DOHH2 (cell line): ENCODE measurements at regions not wholly inside any gene's neighbourhood (a gene's known extent, or its start where the extent isn't known, plus 50 kb on each side); places are given as distances from the start of the nearest gene placed in this dataset.

ENCODE experiments used
- H3F3A ChIP-seq: fragments of 200-600 bp; sonication (generic), shearing (Covaris generic); 2 replicates; pipeline ENCODE4 v1.6.0; 2016; ENCODE audit warnings: antibody characterized with exemption, mild to moderate bottlenecking; ENCODE audit not compliant: control insufficient read depth, insufficient read depth
- H3K27ac ChIP-seq: fragments of 200-600 bp; sonication (generic); 2 replicates; pipeline ENCODE4 v1.5.1; 2014; ENCODE audit warnings: low read depth, mild to moderate bottlenecking, low read length, moderate library complexity
- H3K27me3 ChIP-seq: fragments of 200-600 bp; sonication (generic); 2 replicates; pipeline ENCODE4 v1.6.1; 2014; ENCODE audit warnings: mild to moderate bottlenecking, low read length, mixed read lengths; ENCODE audit not compliant: control insufficient read depth
- H3K36me3 ChIP-seq: fragments of 200-600 bp; sonication (generic); 2 replicates; pipeline ENCODE4 v1.6.1; 2014; ENCODE audit warnings: mild to moderate bottlenecking, low read length, moderate library complexity, mixed read lengths; ENCODE audit not compliant: control insufficient read depth
- H3K4me1 ChIP-seq: fragments of 200-600 bp; sonication (generic); 2 replicates; pipeline ENCODE4 v1.6.1; 2014; ENCODE audit warnings: mild to moderate bottlenecking, low read length, mixed read lengths; ENCODE audit not compliant: control insufficient read depth
- H3K4me2 ChIP-seq: fragments of 200-600 bp; sonication (generic); 2 replicates; pipeline ENCODE4 v1.6.0; 2014; ENCODE audit warnings: mild to moderate bottlenecking, low read length, moderate library complexity
- H3K4me3 ChIP-seq: fragments of 200-600 bp; sonication (generic); 2 replicates; pipeline ENCODE4 v1.5.1; 2014; ENCODE audit warnings: mild to moderate bottlenecking, low read length, mixed read lengths
- H3K79me2 ChIP-seq: fragments of 200-600 bp; sonication (generic); 2 replicates; pipeline ENCODE4 v1.6.1; 2014; ENCODE audit warnings: mild to moderate bottlenecking, low read length, mixed read lengths; ENCODE audit not compliant: control insufficient read depth
- H3K9me2 ChIP-seq: fragments of 200-600 bp; sonication (generic); replicated peaks from 2 replicates; pipeline ENCODE4 v1.6.1; 2014; ENCODE audit warnings: mild to moderate bottlenecking, low read length, mixed read lengths; ENCODE audit not compliant: control insufficient read depth
- H3K9me3 ChIP-seq: fragments of 200-600 bp; sonication (generic); 2 replicates; pipeline ENCODE4 v1.6.1; 2014; ENCODE audit warnings: antibody characterized with exemption, low read length, mixed read lengths; ENCODE audit not compliant: control insufficient read depth, insufficient read depth
- H4K20me1 ChIP-seq: fragments of 200-600 bp; sonication (generic); 2 replicates; pipeline ENCODE4 v1.6.0; 2014; ENCODE audit warnings: low read depth, mild to moderate bottlenecking, antibody characterized with exemption, low read length, moderate library complexity; ENCODE audit not compliant: control insufficient read depth, insufficient read depth
- CTCF ChIP-seq: fragments of 200-600 bp; sonication (generic); IDR thresholded peaks from one replicate; pipeline ENCODE4 v1.5.1; 2014; ENCODE audit warnings: antibody characterized with exemption, mild to moderate bottlenecking, low read depth, low read length; ENCODE audit not compliant: poor library complexity, severe bottlenecking
- EZH2phosphoT487 ChIP-seq: fragments of 200-600 bp; sonication (generic); IDR thresholded peaks from 2 replicates; pipeline ENCODE4 v1.6.1; 2017; ENCODE audit warnings: borderline replicate concordance, mild to moderate bottlenecking, antibody characterized with exemption, low read length, moderate library complexity, mixed read lengths

GRCh38 chr1:238466459-238466858, 575.7 kb upstream of the ZP4 start:
- Histone ChIP-seq H3K27me3 (no peaks in the 10 kb centered on the region), H3F3A (no peaks in the 10 kb centered on the region), H3K4me1 (no peaks in the 10 kb centered on the region), H4K20me1 (no peaks in the 10 kb centered on the region), H3K79me2 (no peaks in the 10 kb centered on the region), H3K4me2 (no peak overlapping the region), H3K9me2 (no peaks in the 10 kb centered on the region), H3K27ac (no peak overlapping the region), H3K9me3 (no peaks in the 10 kb centered on the region), H3K4me3 (no peak overlapping the region), H3K36me3 (no peaks in the 10 kb centered on the region)
- TF ChIP-seq EZH2phosphoT487 (no peak), CTCF (no peak)

DNA sequence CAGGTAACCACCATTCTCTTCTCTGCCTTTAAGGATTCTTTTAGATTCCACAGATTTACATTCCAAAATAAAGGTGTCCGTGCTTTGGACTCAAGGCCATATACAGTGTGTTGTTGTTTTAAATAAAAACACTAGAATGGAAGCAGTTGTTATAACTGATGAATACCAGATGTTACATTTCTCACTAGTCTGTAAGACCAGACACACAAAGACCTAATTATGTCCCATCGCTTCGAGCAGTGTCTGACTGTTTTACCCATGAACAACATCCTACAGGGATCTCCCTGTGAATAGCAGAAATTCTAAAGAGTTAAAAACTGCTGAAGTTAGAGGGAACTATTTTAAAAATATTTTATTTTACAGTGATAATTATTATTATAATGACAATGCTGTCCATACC, 574.7 kb upstream of the ZP4 start:
- H3K4me2 ChIP-seq: no peak overlapping the region
- no peaks in the 10 kb centered on the region for H3K27me3 ChIP-seq
- H3K27ac ChIP-seq: no peak overlapping the region
- TF ChIP-seq EZH2phosphoT487: no peak
- TF ChIP-seq CTCF: no peak
- H4K20me1 ChIP-seq: no peaks in the 10 kb centered on the region
- no peak overlapping the region for H3K4me3 ChIP-seq
- no peaks in the 10 kb centered on the region for H3K9me3 ChIP-seq
- no peaks in the 10 kb centered on the region for H3K79me2 ChIP-seq
- H3K9me2 ChIP-seq: no peaks in the 10 kb centered on the region
- no peaks in the 10 kb centered on the region for H3F3A ChIP-seq
- no peaks in the 10 kb centered on the region for H3K4me1 ChIP-seq
- H3K36me3 ChIP-seq: no peaks in the 10 kb centered on the region

DNA sequence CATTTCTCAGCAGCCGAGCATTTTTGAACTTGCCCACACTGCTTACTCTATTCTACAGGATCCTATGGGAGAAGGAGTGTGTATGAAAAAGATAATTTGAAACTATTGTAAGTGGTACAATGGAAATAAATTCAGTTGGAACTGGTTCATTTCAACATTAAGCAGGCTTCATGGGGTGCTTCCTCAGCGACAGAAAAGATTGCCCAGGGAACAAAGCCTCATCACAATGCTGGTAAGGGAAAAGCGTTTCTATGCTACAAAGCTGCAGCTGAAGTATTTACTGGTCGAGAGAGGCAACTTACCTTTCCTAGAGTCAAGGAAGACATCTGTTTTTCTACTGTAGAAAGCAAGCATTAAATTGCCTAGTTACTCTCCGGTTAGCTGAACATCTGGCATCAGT, 568.2 kb upstream of the ZP4 start:
- H3K36me3 ChIP-seq: no peaks in the 10 kb centered on the region
- no peaks in the 10 kb centered on the region for H3K9me3 ChIP-seq
- no peaks in the 10 kb centered on the region for H3K27me3 ChIP-seq
- H3K27ac ChIP-seq: no peak overlapping the region
- H3F3A ChIP-seq: no peaks in the 10 kb centered on the region
- H3K4me2 ChIP-seq: no peak overlapping the region
- no peaks in the 10 kb centered on the region for H3K9me2 ChIP-seq
- H4K20me1 ChIP-seq: no peaks in the 10 kb centered on the region
- H3K4me1 ChIP-seq: no peaks in the 10 kb centered on the region
- no peaks in the 10 kb centered on the region for H3K79me2 ChIP-seq
- H3K4me3 ChIP-seq: no peak overlapping the region
- TF ChIP-seq CTCF (no peak), EZH2phosphoT487 (no peak)

GRCh38 chr1:238457610-238458009, 566.9 kb upstream of the ZP4 start:
- TF ChIP-seq CTCF (no peak), EZH2phosphoT487 (no peak)
- no peaks in the 10 kb centered on the region for H3F3A ChIP-seq
- H4K20me1 ChIP-seq: no peaks in the 10 kb centered on the region
- H3K27me3 ChIP-seq: no peaks in the 10 kb centered on the region
- H3K9me2 ChIP-seq: no peaks in the 10 kb centered on the region
- H3K27ac ChIP-seq: no peak overlapping the region
- H3K36me3 ChIP-seq: no peaks in the 10 kb centered on the region
- H3K4me2 ChIP-seq: no peak overlapping the region
- no peaks in the 10 kb centered on the region for H3K4me1 ChIP-seq
- H3K4me3 ChIP-seq: no peak overlapping the region
- no peaks in the 10 kb centered on the region for H3K79me2 ChIP-seq
- H3K9me3 ChIP-seq: no peaks in the 10 kb centered on the region
